HG03103 (cell line): ENCODE measurements at regions not wholly inside any gene's neighbourhood (a gene's known extent, or its start where the extent isn't known, plus 50 kb on each side); places are given as distances from the start of the nearest gene placed in this dataset.
"Not testable (repeated sequence)": the region's sequence is repeated elsewhere in the genome, so short reads cannot be mapped to it uniquely, and the experiment has no call there.

Source experiments
- ATAC-seq: cut with Tn5 transposase; IDR thresholded peaks from one replicate; pipeline ENCODE4 v1.9.1; 2021; ENCODE audit warnings: low read depth; ENCODE audit not compliant: unreplicated experiment

GRCh38 chr1:55820501-55820900 lies 605.3 kb upstream of the USP24 start:
- ATAC-seq = no peak

GRCh38 chr1:55819011-55819410 lies 603.8 kb upstream of the USP24 start:
- ATAC-seq = no peak

- ATAC-seq = no peak
Observed at GRCh38 chr1:55816456-55817426, 601.6 kb upstream of the USP24 start.

GRCh38 chr1:55815745-55816455 lies 600.7 kb upstream of the USP24 start:
- ATAC-seq = no peak

- ATAC-seq = no peak
Observed at GRCh38 chr1:55814967-55815366, 599.8 kb upstream of the USP24 start.

- no peak for ATAC-seq
Observed at GRCh38 chr1:55813618-55814017, 598.5 kb upstream of the USP24 start.

- no peak for ATAC-seq
Observed at GRCh38 chr1:55812281-55812680, 597.1 kb upstream of the USP24 start.

DNA sequence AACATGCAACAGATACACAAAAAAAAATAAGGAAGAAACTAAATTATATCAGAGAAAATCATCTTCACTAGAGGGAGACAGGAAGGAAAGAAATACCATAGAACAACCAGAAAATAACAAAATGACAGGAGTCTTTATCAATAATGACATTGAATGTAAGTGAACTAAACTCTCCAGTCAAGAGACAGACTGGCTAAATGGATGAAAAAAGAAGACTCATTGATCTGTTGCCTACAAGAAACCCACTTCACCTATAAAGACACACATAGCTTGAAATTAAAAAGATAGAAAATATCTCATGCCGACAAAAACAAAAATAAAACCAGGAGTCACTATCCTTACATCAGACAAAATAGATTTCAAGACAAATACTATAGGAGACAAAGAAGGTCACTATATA lies 593.1 kb upstream of the USP24 start:
- ATAC-seq = no peak

DNA sequence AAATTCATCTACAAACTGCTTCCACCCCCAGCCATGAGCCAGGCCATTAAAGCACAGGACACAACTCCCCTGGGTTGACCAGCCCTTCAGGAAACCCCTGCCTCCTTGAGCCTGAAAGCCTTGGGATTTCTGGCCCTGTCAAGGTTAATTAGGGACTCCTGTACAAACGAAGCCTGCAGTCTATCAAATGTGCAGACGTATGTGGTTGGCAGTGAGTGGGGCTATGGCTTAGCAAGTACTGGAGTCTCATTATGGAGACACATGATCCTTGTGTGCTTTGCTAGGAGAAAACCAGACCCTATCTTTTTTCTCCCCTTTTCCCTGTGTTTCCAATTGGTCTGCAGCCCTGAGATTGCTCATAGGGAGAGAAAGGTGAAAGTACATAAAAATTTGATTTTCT lies 588.3 kb upstream of the USP24 start:
- ATAC-seq = no peak

DNA sequence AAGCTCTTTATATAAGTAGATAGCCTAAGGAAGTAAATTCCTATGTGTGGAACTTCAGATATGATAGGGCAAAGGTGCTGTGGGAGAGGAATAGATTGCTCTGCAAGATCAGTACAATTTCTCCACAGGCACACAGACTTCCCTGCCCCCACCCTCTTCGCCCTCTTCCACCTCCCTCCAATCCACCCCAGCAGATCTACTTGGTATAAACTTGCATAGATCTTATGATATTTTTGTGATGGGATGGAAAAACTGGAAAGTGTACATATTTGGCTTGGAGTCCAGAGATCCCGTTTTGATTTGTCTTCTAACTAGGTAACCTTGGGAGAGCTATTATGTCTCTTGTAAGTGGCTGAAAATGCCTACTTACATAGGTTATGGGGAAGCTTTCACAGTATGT lies 586.3 kb upstream of the USP24 start:
- no peak for ATAC-seq

DNA sequence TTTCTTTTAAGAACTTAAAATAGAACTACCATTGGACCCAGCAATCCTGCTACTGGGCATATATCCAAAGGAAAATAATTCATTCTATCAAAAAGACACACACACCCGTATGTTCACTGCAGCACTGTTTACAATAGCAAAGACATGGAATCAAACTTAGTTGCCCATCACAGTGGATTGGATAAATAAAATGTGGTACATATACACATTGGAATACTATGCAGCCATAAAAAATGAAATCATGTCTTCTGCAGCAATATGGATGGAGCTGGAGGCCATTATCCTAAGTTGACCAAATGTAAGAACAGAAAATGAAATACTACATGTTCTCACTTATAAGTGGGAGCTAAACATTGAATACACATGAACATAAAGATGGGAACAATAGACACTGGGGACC lies 585.3 kb upstream of the USP24 start:
- no peak for ATAC-seq

- ATAC-seq = no peak
Observed at GRCh38 chr1:55793856-55794255, 578.7 kb upstream of the USP24 start.

DNA sequence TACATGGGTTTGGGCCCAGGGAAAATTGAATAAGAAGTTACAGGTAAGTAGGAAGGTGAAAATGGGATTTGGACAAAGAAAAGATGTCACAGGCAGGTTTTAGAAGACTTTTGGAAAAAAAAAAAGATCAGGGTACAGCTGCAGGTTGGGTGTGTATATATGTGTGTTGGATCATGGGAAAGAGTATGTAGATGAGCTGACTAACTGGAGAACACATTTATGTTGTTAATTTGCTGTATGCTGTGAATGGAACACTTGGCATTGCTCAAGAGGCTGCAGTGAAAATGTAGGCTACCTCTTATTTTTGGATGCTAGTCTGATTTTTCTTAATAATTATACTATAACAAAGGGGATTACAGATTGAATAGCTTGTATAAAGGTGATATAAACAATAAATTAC lies 577.7 kb upstream of the USP24 start:
- ATAC-seq = no peak

GRCh38 chr1:55789466-55789865 lies 574.3 kb upstream of the USP24 start:
- ATAC-seq = no peak

GRCh38 chr1:55786396-55786795 lies 571.2 kb upstream of the USP24 start:
- ATAC-seq = no peak

- ATAC-seq = not testable (repeated sequence)
Observed at GRCh38 chr1:55784941-55785450, 569.8 kb upstream of the USP24 start.

- no peak for ATAC-seq
Observed at GRCh38 chr1:55781944-55782482, 566.8 kb upstream of the USP24 start.

DNA sequence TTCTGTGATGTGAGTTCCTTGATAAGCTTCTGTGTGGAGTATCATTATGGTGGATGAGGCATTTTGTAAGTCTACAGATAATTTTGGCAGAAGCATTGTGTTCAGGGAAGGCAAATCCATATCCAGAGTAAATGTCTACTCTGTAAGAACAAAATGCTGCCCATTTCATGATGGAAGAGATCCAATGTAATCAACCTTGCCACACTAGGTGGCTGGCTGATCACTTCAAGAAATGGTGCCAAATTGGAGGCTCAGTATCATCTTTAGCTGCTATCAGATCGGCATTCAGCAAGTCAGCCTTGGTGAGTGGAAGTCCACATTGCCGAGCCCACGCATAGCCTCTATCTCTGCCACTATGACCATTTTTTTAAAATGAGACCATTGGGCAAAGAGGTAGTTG lies 565.8 kb upstream of the USP24 start:
- no peak for ATAC-seq

DNA sequence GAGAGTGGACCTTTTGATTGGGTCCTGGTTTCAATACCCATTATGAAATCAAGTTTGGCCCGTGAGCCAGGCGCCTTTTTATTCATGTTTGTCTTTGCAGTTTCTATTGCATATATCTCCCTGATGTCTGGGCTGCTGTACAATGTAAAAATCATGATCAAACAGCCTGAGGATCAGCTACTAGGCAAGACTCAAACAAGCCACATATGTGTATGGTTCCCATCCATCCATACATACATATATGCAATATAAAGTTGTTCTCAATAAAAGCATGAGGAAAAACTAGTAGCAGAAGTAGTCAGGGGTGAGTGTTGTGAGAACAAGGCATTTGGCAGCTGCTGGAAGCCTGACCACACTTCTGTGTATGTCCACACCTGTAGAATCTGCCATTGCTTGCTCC lies 562.4 kb upstream of the USP24 start:
- no peak for ATAC-seq

DNA sequence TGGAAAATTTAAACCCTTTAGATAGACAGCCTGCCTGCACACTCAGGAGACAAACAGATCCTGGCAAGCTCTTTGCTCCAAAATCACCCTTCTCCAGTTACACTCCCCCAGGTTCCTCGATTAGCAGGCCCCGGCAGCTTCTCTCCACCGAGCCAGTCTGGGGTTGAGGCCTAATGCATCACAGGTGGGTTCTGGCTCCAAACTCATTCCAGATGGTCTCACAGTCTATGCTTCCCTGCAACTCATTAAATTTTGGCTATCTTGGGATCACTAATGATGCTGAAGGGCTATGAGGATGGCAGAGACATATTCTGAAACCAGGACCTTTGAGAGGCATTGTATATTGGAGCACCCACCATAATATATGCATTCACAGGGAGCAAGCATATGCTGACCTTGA lies 559.8 kb upstream of the USP24 start:
- ATAC-seq = no peak

DNA sequence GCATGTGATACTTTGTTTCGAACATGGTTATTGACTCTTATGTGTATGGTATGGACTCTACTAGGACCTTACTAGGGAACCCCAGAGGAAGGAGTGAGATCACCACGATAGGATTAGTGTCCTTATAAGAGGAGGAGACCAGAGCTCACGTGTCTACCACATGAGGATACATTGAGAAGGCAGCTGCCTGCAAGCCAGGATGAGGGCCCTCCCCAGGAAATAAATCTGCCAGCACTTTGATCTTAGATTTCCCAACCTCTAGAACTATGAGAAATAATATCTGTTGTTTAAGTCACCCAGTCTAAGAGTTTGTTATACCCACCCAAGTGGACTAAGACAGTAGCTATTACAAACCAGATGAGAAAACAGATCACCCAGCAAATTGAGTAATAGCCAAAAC lies 559.3 kb upstream of the USP24 start:
- no peak for ATAC-seq
